Keratinocyte (primary cell): ENCODE measurements at regions not wholly inside any gene's neighbourhood (a gene's known extent, or its start where the extent isn't known, plus 50 kb on each side); places are given as distances from the start of the nearest gene placed in this dataset.

ENCODE experiments used
- CTCF ChIP-seq, 3 experiments: IDR thresholded peaks in 1 of 3; conservative IDR thresholded peaks in 1 of 3; optimal IDR thresholded peaks in 1 of 3; 2 replicates in 2 of 3; 3 replicates in 1 of 3; pipeline versions ENCODE3 to v1.5.1; 2011; ENCODE audit warnings: low read length in 3 of 3, mild to moderate bottlenecking in 3 of 3, moderate library complexity in 2 of 3, control low read depth in 1 of 3, inconsistent platforms in 1 of 3; ENCODE audit not compliant: insufficient read depth in 2 of 3; ENCODE audit errors: extremely low read depth in 1 of 3
- EZH2 ChIP-seq: IDR thresholded peaks from one replicate; pipeline ENCODE4 v1.6.1; 2012; ENCODE audit warnings: inconsistent platforms, mild to moderate bottlenecking, low read length, moderate library complexity

- TF ChIP-seq CTCF (optimal IDR thresholded peaks at IDR 0.05 in 1 of 3, IDR thresholded peaks at IDR 0.05 in 1 of 3, conservative IDR thresholded peaks at IDR 0.05 in 1 of 3; ENCODE audit: extremely low read depth in 1 of 3, insufficient read depth in 2 of 3, low read length in 3 of 3) (no peak), EZH2 (no peak)
Measured at GRCh38 chr15:77838061-77838460, 205.3 kb upstream of the LINGO1 start.
